Stomach (tissue), 4 donors: ENCODE measurements at regions not wholly inside any gene's neighbourhood (a gene's known extent, or its start where the extent isn't known, plus 50 kb on each side); places are given as distances from the start of the nearest gene placed in this dataset.

Experiments used
- CTCF ChIP-seq, 7 experiments: fragments of 450-650 bp in 4 of 7; fragments of 200-600 bp in 3 of 7; sonication (generic) in 3 of 7; IDR thresholded peaks; one replicate each; pipeline ENCODE4 v1.5.1; 2016 to 2019; ENCODE audit warnings: antibody characterized with exemption in 7 of 7, control low read depth in 2 of 7, mild to moderate bottlenecking in 1 of 7
- EP300 ChIP-seq: sonication (generic); formaldehyde crosslinking; IDR thresholded peaks from one replicate; pipeline ENCODE4 v1.6.1; 2017; ENCODE audit warnings: antibody characterized with exemption
- POLR2A ChIP-seq, 4 donors: fragments of 450-650 bp; IDR thresholded peaks; one replicate each; pipeline ENCODE4 v1.6.1; 2016; ENCODE audit warnings: antibody characterized with exemption in 4 of 4, control low read depth in 2 of 4, mild to moderate bottlenecking in 1 of 4, moderate library complexity in 1 of 4
- POLR2AphosphoS5 ChIP-seq, 3 donors: sonication (generic); formaldehyde crosslinking; IDR thresholded peaks; one replicate each; pipeline ENCODE4 v1.6.1; 2016; ENCODE audit warnings: antibody characterized with exemption in 3 of 3

- TF ChIP-seq CTCF (IDR thresholded peaks at IDR 0.05) = no peak
- no peak for TF ChIP-seq EP300
- no peak for TF ChIP-seq POLR2AphosphoS5 (IDR thresholded peaks at IDR 0.05)
- no peak for TF ChIP-seq POLR2A (IDR thresholded peaks at IDR 0.05)
Observed at GRCh38 chr9:124088476-124088837, 76.9 kb downstream of the LHX2 start.
